Body of pancreas (tissue), 4 donors: ENCODE measurements at regions not wholly inside any gene's neighbourhood (a gene's known extent, or its start where the extent isn't known, plus 50 kb on each side); places are given as distances from the start of the nearest gene placed in this dataset.

Source experiments
- CTCF ChIP-seq, 7 experiments: fragments of 450-650 bp in 4 of 7; fragments of 200-600 bp in 3 of 7; sonication (generic) in 3 of 7; IDR thresholded peaks; one replicate each; pipeline ENCODE4 v1.5.1; 2016 to 2019; ENCODE audit warnings: antibody characterized with exemption in 7 of 7
- POLR2A ChIP-seq, 3 donors: fragments of 450-650 bp; IDR thresholded peaks; one replicate each; pipeline ENCODE4 v1.6.1; 2016; ENCODE audit warnings: antibody characterized with exemption in 3 of 3, mild to moderate bottlenecking in 2 of 3

- no peak for TF ChIP-seq CTCF (IDR thresholded peaks at IDR 0.05)
- TF ChIP-seq POLR2A (IDR thresholded peaks at IDR 0.05): no peak
These were observed 296.1 kb downstream of the IL15 start for GRCh38 chr4:141932490-141932889.
